BLaER1 treated with 17β-estradiol and CSF1 and Interleukin-3, amounts not matched to agents 10 nM and 100 nM (cell line): ENCODE measurements at regions not wholly inside any gene's neighbourhood (a gene's known extent, or its start where the extent isn't known, plus 50 kb on each side); places are given as distances from the start of the nearest gene placed in this dataset.
A peak's percentile ranks its signal among the peaks of the same experiment; 100 is the strongest.
"Not testable (repeated sequence)": the region's sequence is repeated elsewhere in the genome, so short reads cannot be mapped to it uniquely, and the experiment has no call there.

Source experiments
- H3K27ac ChIP-seq, 11 experiments: shearing (Covaris generic); formaldehyde crosslinking; 2 replicates each; pipeline ENCODE4 v1.8.1; 2022
- H3K27me3 ChIP-seq, 11 experiments: shearing (Covaris generic); formaldehyde crosslinking; 2 replicates each; pipeline ENCODE4 v1.8.1; 2022
- H3K36me3 ChIP-seq, 11 experiments: shearing (Covaris generic); formaldehyde crosslinking; 2 replicates each; pipeline ENCODE4 v1.8.1; 2022
- H3K4me1 ChIP-seq, 10 experiments: shearing (Covaris generic); formaldehyde crosslinking; 2 replicates each; pipeline ENCODE4 v1.8.1; 2022
- H3K4me2 ChIP-seq, 11 experiments: shearing (Covaris generic); formaldehyde crosslinking; 2 replicates each; pipeline ENCODE4 v1.8.1; 2022
- H3K4me3 ChIP-seq, 10 experiments: shearing (Covaris generic); formaldehyde crosslinking; 2 replicates each; pipeline ENCODE4 v1.8.1; 2022
- H3K9ac ChIP-seq, 11 experiments: shearing (Covaris generic); formaldehyde crosslinking; 2 replicates each; pipeline ENCODE4 v1.8.1; 2022
- H3K9me3 ChIP-seq, 11 experiments: shearing (Covaris generic); formaldehyde crosslinking; replicated peaks in 1 of 11; 2 replicates each; pipeline ENCODE4 v1.8.1; 2022
- H4K20me1 ChIP-seq, 11 experiments: shearing (Covaris generic); formaldehyde crosslinking; 2 replicates each; pipeline ENCODE4 v1.8.1; 2022
- Cebpa-rat ChIP-seq, 11 experiments: shearing (Covaris generic); IDR thresholded peaks; 2 replicates each; pipeline ENCODE4 v1.8.1; 2022

GRCh38 chr2:226544596-226545210 is 254.9 kb downstream of the IRS1 start:
- 0 out of 22 replicates have a peak, but pooled peaks of 1 of the 11 experiments have one; percentile 17 for TF ChIP-seq Cebpa-rat (IDR thresholded peaks at IDR 0.05)
- no peak overlapping the region for H3K9ac ChIP-seq
- no peaks in the 10 kb centered on the region for H3K36me3 ChIP-seq
- H3K27me3 ChIP-seq: no peaks in the 10 kb centered on the region
- H3K9me3 ChIP-seq: peaks cover 0 to 25% (median 10%) of the 10 kb centered on the region in 11 experiments; a peak in 11 of 22 replicates
- no peaks in the 10 kb centered on the region for H4K20me1 ChIP-seq
- 0 out of 20 replicates have a peak, but pooled peaks cover 0 to 6% (median 0%) of the 10 kb centered on the region in 10 experiments for H3K4me1 ChIP-seq
- H3K4me3 ChIP-seq: no peak overlapping the region
- H3K4me2 ChIP-seq: peak overlapping the region in 1 of 11 experiments; percentile 10; a peak in 1 of 22 replicates
- no peak overlapping the region; a peak in 1 of 22 replicates for H3K27ac ChIP-seq

- H3K4me1 ChIP-seq: peaks cover 0 to 6% (median 0%) of the 10 kb centered on the region in 10 experiments; a peak in 2 of 20 replicates
- no peak for TF ChIP-seq Cebpa-rat (IDR thresholded peaks at IDR 0.05)
Measured at GRCh38 chr2:226540204-226540994, 259.2 kb downstream of the IRS1 start.

GRCh38 chr2:226536410-226536809 is 263.2 kb downstream of the IRS1 start:
- H3K9me3 ChIP-seq: peaks cover 0 to 6% (median 4%) of the 10 kb centered on the region in 11 experiments; a peak in 10 of 22 replicates
- H3K27me3 ChIP-seq: no peaks in the 10 kb centered on the region
- no peak overlapping the region for H3K27ac ChIP-seq
- no peak overlapping the region for H3K4me2 ChIP-seq
- H3K4me3 ChIP-seq: no peak overlapping the region
- H4K20me1 ChIP-seq: no peaks in the 10 kb centered on the region
- H3K4me1 ChIP-seq: peaks cover 0 to 5% (median 0%) of the 10 kb centered on the region in 10 experiments; a peak in 2 of 20 replicates
- H3K9ac ChIP-seq: no peak overlapping the region
- TF ChIP-seq Cebpa-rat (IDR thresholded peaks at IDR 0.05): no peak
- no peaks in the 10 kb centered on the region for H3K36me3 ChIP-seq

More at GRCh38 chr2:226540204-226540994, 259.2 kb downstream of the IRS1 start:
- Histone ChIP-seq H3K27ac (no peak overlapping the region), H3K4me2 (no peak overlapping the region), H3K9me3 (peaks cover 0 to 21% (median 9%) of the 10 kb centered on the region in 11 experiments; a peak in 11 of 22 replicates), H3K9ac (no peak overlapping the region), H3K36me3 (no peaks in the 10 kb centered on the region), H3K4me3 (no peak overlapping the region), H3K27me3 (no peaks in the 10 kb centered on the region), H4K20me1 (no peaks in the 10 kb centered on the region)

- not testable (repeated sequence) for H4K20me1 ChIP-seq, H3K9ac ChIP-seq, H3K9me3 ChIP-seq, H3K4me1 ChIP-seq, H3K27ac ChIP-seq, H3K4me3 ChIP-seq, H3K4me2 ChIP-seq, H3K36me3 ChIP-seq, H3K27me3 ChIP-seq
Measured at GRCh38 chr2:226532976-226533375, 266.6 kb downstream of the IRS1 start.

- H3K9me3 ChIP-seq: no peaks in the 10 kb centered on the region
- no peak overlapping the region for H3K4me2 ChIP-seq
- no peak overlapping the region for H3K4me3 ChIP-seq
- peaks cover 0 to 5% (median 0%) of the 10 kb centered on the region in 10 experiments; a peak in 2 of 20 replicates for H3K4me1 ChIP-seq
- no peak for TF ChIP-seq Cebpa-rat (IDR thresholded peaks at IDR 0.05)
- no peaks in the 10 kb centered on the region for H3K27me3 ChIP-seq
- no peaks in the 10 kb centered on the region for H3K36me3 ChIP-seq
- no peaks in the 10 kb centered on the region for H4K20me1 ChIP-seq
- H3K9ac ChIP-seq: no peak overlapping the region
- no peak overlapping the region for H3K27ac ChIP-seq
Measured at GRCh38 chr2:226531061-226531810, 268.4 kb downstream of the IRS1 start.

GRCh38 chr2:226529556-226529955 is 270.1 kb downstream of the IRS1 start:
- no peak overlapping the region for H3K9ac ChIP-seq
- no peaks in the 10 kb centered on the region for H3K4me1 ChIP-seq
- H4K20me1 ChIP-seq: no peaks in the 10 kb centered on the region
- H3K27me3 ChIP-seq: no peaks in the 10 kb centered on the region
- no peak overlapping the region for H3K4me3 ChIP-seq
- H3K9me3 ChIP-seq: no peaks in the 10 kb centered on the region
- no peaks in the 10 kb centered on the region for H3K36me3 ChIP-seq
- H3K4me2 ChIP-seq: no peak overlapping the region
- H3K27ac ChIP-seq: no peak overlapping the region
- no peak for TF ChIP-seq Cebpa-rat (IDR thresholded peaks at IDR 0.05)

- H3K27ac ChIP-seq: no peak overlapping the region
- no peak overlapping the region for H3K4me3 ChIP-seq
- no peaks in the 10 kb centered on the region for H3K9me3 ChIP-seq
- no peak for TF ChIP-seq Cebpa-rat (IDR thresholded peaks at IDR 0.05)
- no peak overlapping the region for H3K4me2 ChIP-seq
- no peaks in the 10 kb centered on the region for H3K36me3 ChIP-seq
- no peaks in the 10 kb centered on the region for H4K20me1 ChIP-seq
- H3K4me1 ChIP-seq: no peaks in the 10 kb centered on the region
- H3K27me3 ChIP-seq: no peaks in the 10 kb centered on the region
- no peak overlapping the region for H3K9ac ChIP-seq
Measured at GRCh38 chr2:226526716-226527115, 272.9 kb downstream of the IRS1 start.

- Histone ChIP-seq H3K27me3 (no peaks in the 10 kb centered on the region), H3K4me3 (no peak overlapping the region), H3K9ac (no peak overlapping the region), H3K4me1 (no peaks in the 10 kb centered on the region), H4K20me1 (no peaks in the 10 kb centered on the region), H3K27ac (no peak overlapping the region), H3K9me3 (peaks cover 0 to 8% (median 0%) of the 10 kb centered on the region in 11 experiments; a peak in 3 of 22 replicates), H3K36me3 (no peaks in the 10 kb centered on the region), H3K4me2 (no peak overlapping the region)
- TF ChIP-seq Cebpa-rat (IDR thresholded peaks at IDR 0.05): no peak
Measured at GRCh38 chr2:226524381-226524843, 275.2 kb downstream of the IRS1 start.

- Histone ChIP-seq H3K9me3 (peaks cover 0 to 9% (median 5%) of the 10 kb centered on the region in 11 experiments; a peak in 6 of 22 replicates), H3K4me2 (no peak overlapping the region), H4K20me1 (no peaks in the 10 kb centered on the region), H3K4me3 (no peak overlapping the region), H3K27me3 (no peaks in the 10 kb centered on the region), H3K36me3 (no peaks in the 10 kb centered on the region), H3K27ac (no peak overlapping the region), H3K9ac (no peak overlapping the region), H3K4me1 (no peaks in the 10 kb centered on the region)
- no peak for TF ChIP-seq Cebpa-rat (IDR thresholded peaks at IDR 0.05)
Measured at GRCh38 chr2:226520723-226521122, 278.9 kb downstream of the IRS1 start.
